ENCODE measurements at regions not wholly inside any gene's neighbourhood (a gene's known extent, or its start where the extent isn't known, plus 50 kb on each side); places are given as distances from the start of the nearest gene placed in this dataset.

DNA sequence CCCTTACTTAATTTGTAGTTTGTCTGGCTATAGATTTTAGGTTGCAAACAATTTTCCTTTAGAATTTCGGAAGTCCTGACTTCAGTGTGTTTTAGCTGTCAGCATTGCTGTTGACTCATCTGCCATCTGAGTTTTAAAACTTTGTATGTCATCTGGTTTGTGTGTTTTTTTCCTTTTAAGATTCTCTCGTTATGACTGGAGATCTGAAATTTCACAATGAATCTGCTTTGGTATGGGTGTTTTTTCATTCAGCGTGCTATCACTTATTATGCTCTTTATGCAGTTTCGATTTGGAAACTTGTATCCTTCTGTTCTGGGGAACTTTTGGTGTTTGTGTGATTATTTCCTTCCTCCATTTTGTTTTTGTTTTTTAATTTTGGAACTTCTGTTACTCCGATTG lies 53.7 kb upstream of the ZNF280D start:
- TF ChIP-seq, protein P1, sequence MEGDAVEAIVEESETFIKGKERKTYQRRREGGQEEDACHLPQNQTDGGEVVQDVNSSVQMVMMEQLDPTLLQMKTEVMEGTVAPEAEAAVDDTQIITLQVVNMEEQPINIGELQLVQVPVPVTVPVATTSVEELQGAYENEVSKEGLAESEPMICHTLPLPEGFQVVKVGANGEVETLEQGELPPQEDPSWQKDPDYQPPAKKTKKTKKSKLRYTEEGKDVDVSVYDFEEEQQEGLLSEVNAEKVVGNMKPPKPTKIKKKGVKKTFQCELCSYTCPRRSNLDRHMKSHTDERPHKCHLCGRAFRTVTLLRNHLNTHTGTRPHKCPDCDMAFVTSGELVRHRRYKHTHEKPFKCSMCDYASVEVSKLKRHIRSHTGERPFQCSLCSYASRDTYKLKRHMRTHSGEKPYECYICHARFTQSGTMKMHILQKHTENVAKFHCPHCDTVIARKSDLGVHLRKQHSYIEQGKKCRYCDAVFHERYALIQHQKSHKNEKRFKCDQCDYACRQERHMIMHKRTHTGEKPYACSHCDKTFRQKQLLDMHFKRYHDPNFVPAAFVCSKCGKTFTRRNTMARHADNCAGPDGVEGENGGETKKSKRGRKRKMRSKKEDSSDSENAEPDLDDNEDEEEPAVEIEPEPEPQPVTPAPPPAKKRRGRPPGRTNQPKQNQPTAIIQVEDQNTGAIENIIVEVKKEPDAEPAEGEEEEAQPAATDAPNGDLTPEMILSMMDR (IDR thresholded peaks at IDR 0.05) = no peak
- TF ChIP-seq POLR2A (IDR thresholded peaks at IDR 0.05; ENCODE audit: low read depth) = no peak
- no peak for TF ChIP-seq EP300 (IDR thresholded peaks at IDR 0.05)

All from esophagus muscularis mucosa (tissue), 4 donors.